MCF 10A (cell line): ENCODE measurements at regions not wholly inside any gene's neighbourhood (a gene's known extent, or its start where the extent isn't known, plus 50 kb on each side); places are given as distances from the start of the nearest gene placed in this dataset.

Experiments
- BruUV-seq: library from RNA; stranded (reverse); fragments of 400-500 nt; replicated peaks from 2 replicates; lab custom pipeline; 2021; lab: Mats Ljungman, UMichigan
- CTCF ChIA-PET: fragments of 300-600 bp; sonication (Branson Sonifier 250); formaldehyde crosslinking; extraction: SDS; loops from one replicate; lab custom pipeline; 2021; ENCODE audit warnings: antibody characterized with exemption, inconsistent platforms; lab: Yijun Ruan, JAX
- POLR2A ChIA-PET: fragments of 300-600, 350-650 bp; sonication (Branson Sonifier 250); formaldehyde crosslinking; extraction: SDS; loops from one replicate; lab custom pipeline; 2020; ENCODE audit warnings: antibody characterized with exemption, inconsistent platforms; lab: Yijun Ruan, JAX
- DNase-seq: peaks from one replicate; pipeline ENCODE4 v3.0.0-alpha.2; 2018; ENCODE audit not compliant: unreplicated experiment
- H3K27ac Mint-ChIP-seq: one replicate; pipeline ENCODE4 v1.8.0; 2022; ENCODE audit warnings: mild to moderate bottlenecking, low read depth, mixed read lengths; ENCODE audit not compliant: unreplicated experiment
- H3K27me3 Mint-ChIP-seq: one replicate; pipeline ENCODE4 v1.8.0; 2022; ENCODE audit warnings: mixed read lengths; ENCODE audit not compliant: insufficient read depth, unreplicated experiment
- H3K36me3 Mint-ChIP-seq: one replicate; pipeline ENCODE4 v1.8.0; 2022; ENCODE audit warnings: mild to moderate bottlenecking, moderate library complexity, mixed read lengths; ENCODE audit not compliant: insufficient read depth, unreplicated experiment
- H3K4me1 Mint-ChIP-seq: one replicate; pipeline ENCODE4 v1.8.0; 2022; ENCODE audit warnings: mixed read lengths; ENCODE audit not compliant: insufficient read depth, unreplicated experiment
- H3K4me3 Mint-ChIP-seq: one replicate; pipeline ENCODE4 v1.8.0; 2022; ENCODE audit warnings: mild to moderate bottlenecking, moderate library complexity, mixed read lengths; ENCODE audit not compliant: unreplicated experiment
- H3K9me3 Mint-ChIP-seq: one replicate; pipeline ENCODE4 v1.8.0; 2022; ENCODE audit warnings: mixed read lengths; ENCODE audit not compliant: unreplicated experiment
- CTCF ChIP-seq: fragments of 200-600 bp; IDR thresholded peaks from one replicate; pipeline ENCODE4 v1.8.0; 2022; ENCODE audit warnings: antibody characterized with exemption, mild to moderate bottlenecking; ENCODE audit not compliant: unreplicated experiment
- intact Hi-C: fragments of 100-400 bp; cut with micrococcal nuclease; formaldehyde crosslinking; loops from 2 replicates; pipeline ENCODE4 v1.14.1; 2022

DNA sequence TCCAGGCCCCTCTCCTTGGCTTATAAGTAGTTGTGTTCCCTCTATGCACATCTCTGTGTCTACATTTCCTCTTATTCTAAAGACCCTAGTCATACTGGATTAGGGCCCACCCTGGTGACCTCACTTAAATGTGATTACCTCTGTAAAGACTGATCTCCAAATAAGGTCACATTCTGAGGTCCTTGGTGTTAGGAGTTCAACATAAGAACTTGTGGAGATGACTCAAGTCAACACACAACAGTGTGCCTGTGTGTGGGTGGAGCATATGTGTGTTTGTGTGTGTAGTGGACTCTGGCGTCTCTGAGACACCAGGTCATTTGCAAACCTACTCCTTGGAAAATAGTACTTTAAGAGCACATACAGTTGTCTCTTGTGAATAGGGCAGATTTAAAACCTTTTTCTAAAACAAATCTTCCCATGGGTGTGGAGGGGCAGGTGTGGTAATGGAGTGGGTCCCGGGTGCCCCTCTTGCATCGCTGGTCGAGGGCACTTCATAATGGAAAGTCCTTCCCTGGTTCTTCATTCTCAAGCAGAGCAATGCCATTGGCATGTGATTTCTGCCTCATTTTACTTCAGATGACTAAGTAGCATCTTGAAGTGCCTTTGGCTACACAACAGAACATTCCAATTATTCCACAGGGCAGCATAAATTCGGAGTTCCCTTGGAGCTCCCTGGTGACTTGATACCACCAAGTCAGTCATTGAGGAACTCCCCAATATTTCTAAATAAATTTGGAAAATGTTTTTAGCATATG, 84.4 kb downstream of the C9orf152 start:
- TF ChIP-seq CTCF, result no peak
- ChIA-PET POLR2A (interaction anchor here (1.1 kb wide), 1 partner anchor 10 kb away, joined by 3 read pairs; no protein-coding TSS in a partner anchor), CTCF (no interaction called here)
- Mint-ChIP-seq H3K4me1 (peaks cover 39% of the 10 kb centered on the region), H3K27ac (peak overlapping the region; percentile 64), H3K4me3 (no peak overlapping the region), H3K27me3 (no peaks in the 10 kb centered on the region), H3K36me3 (peaks cover 12% of the 10 kb centered on the region), H3K9me3 (no peaks in the 10 kb centered on the region)
- intact Hi-C loops, result no loop called here
- DNase-seq, result no peak
- no TSS peak for BruUV-seq

GRCh38 chr9:110124439-110124838, 83.5 kb downstream of the C9orf152 start:
- ChIA-PET CTCF (interaction anchor here (1.7 kb wide), 1 partner anchor 12 kb away, joined by 5 read pairs; no protein-coding TSS in a partner anchor), POLR2A (interaction anchor here (1.0 to 2.9 kb wide), 4 partner anchors 8 to 9 kb away, joined by 3 to 17 read pairs (median 4); no protein-coding TSS in a partner anchor)
- H3K4me1 Mint-ChIP-seq, result peaks cover 46% of the 10 kb centered on the region
- no peaks in the 10 kb centered on the region for H3K27me3 Mint-ChIP-seq
- peak overlapping the region; percentile 64 for H3K27ac Mint-ChIP-seq
- H3K9me3 Mint-ChIP-seq, result no peaks in the 10 kb centered on the region
- no TSS peak for BruUV-seq
- intact Hi-C loops, result no loop called here
- no peak overlapping the region for H3K4me3 Mint-ChIP-seq
- no peak for DNase-seq
- TF ChIP-seq CTCF, result no peak
- H3K36me3 Mint-ChIP-seq, result peaks cover 12% of the 10 kb centered on the region

DNA sequence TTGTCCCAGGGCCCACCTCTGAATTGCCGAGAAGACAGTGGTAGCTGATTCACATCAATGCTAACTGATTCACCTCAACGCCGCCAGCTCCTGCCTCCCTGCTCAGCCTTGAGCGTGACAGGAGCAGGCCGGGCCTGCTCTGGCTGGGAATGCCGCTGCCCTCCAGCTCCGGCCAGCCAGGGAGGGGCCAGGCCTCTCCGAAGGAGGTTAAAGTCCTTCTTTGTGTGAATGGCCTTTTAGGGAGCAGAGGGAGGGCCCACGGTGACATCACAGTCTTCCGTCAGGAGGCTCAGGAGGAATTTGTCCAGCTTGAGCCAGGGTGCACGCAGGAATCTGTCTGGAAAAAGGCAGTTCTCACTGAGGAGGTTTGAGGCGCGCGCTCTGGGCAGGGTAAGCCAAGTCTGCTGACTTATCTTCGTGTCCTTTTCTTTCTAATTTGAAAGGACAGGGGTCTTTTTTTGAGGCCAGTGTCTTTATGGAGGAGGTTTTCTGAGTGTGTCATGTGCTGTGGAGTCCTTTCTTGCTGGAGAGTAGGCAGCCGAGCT, 82.7 kb downstream of the C9orf152 start:
- DNase-seq, result peak; percentile 81
- intact Hi-C loops, result no loop called here
- H3K9me3 Mint-ChIP-seq, result no peaks in the 10 kb centered on the region
- BruUV-seq, result no TSS peak
- no peak for TF ChIP-seq CTCF
- ChIA-PET CTCF (interaction anchor here (0.5 to 1.7 kb wide), 5 partner anchors 13 to 708 kb away, joined by 3 to 5 read pairs (median 3); no protein-coding TSS in a partner anchor), POLR2A (interaction anchor here (0.5 to 2.9 kb wide), 10 partner anchors 8 to 1182 kb away, joined by 3 to 17 read pairs (median 3); no protein-coding TSS in a partner anchor)
- H3K27me3 Mint-ChIP-seq, result no peaks in the 10 kb centered on the region
- H3K27ac Mint-ChIP-seq, result peak overlapping the region; percentile 89
- H3K36me3 Mint-ChIP-seq, result peaks cover 11% of the 10 kb centered on the region
- peaks cover 49% of the 10 kb centered on the region for H3K4me1 Mint-ChIP-seq
- peak overlapping the region; percentile 55 for H3K4me3 Mint-ChIP-seq

- peak overlapping the region; percentile 89 for H3K27ac Mint-ChIP-seq
- peaks cover 5% of the 10 kb centered on the region for H3K36me3 Mint-ChIP-seq
- ChIA-PET POLR2A (interaction anchor here (0.5 to 2.9 kb wide), 7 partner anchors 9 to 310 kb away, joined by 3 to 17 read pairs (median 3); no protein-coding TSS in a partner anchor), CTCF (interaction anchor here (0.5 to 1.7 kb wide), 6 partner anchors 13 to 656 kb away, joined by 3 to 5 read pairs (median 3); no protein-coding TSS in a partner anchor)
- peaks cover 54% of the 10 kb centered on the region for H3K4me1 Mint-ChIP-seq
- no peak for TF ChIP-seq CTCF
- no peaks in the 10 kb centered on the region for H3K27me3 Mint-ChIP-seq
- H3K4me3 Mint-ChIP-seq, result peak overlapping the region; percentile 55
- H3K9me3 Mint-ChIP-seq, result no peaks in the 10 kb centered on the region
- no peak for DNase-seq
- BruUV-seq, result TSS peak; percentile 62
- intact Hi-C loops, result no loop called here
Measured at GRCh38 chr9:110125763-110126351, 82.1 kb downstream of the C9orf152 start.
